B cell (primary cell): ENCODE measurements at regions not wholly inside any gene's neighbourhood (a gene's known extent, or its start where the extent isn't known, plus 50 kb on each side); places are given as distances from the start of the nearest gene placed in this dataset.

Experiments used
- ATAC-seq: fragments of 200-7000 bp; cut with Tn5 transposase; one replicate; pipeline ENCODE4 v1.10.0; 2021; ENCODE audit warnings: low read depth, mild to moderate bottlenecking, moderate number of reproducible peaks, moderate library complexity
- CTCF ChIA-PET: fragments of 350-600 bp; sonication (Branson Sonifier 250); formaldehyde crosslinking; loops from one replicate; lab custom pipeline; 2021; ENCODE audit warnings: antibody characterized with exemption, inconsistent platforms; lab: Charles Lee
- POLR2A ChIA-PET: fragments of 350-600 bp; sonication (Branson Sonifier 250); formaldehyde crosslinking; loops from one replicate; lab custom pipeline; 2021; ENCODE audit warnings: antibody characterized with exemption; lab: Charles Lee
- DNase-seq: peaks from one replicate; pipeline ENCODE4 v3.0.0; 2013
- H2AFZ ChIP-seq: 2 replicates; pipeline ENCODE4 v1.6.1; 2012; ENCODE audit warnings: mild to moderate bottlenecking, low read depth, low read length; ENCODE audit not compliant: insufficient read depth, poor library complexity, severe bottlenecking
- H3K27ac ChIP-seq, 2 donors: 1 replicate in 1 of 2; 2 replicates in 1 of 2; pipeline ENCODE4 v1.5.1; 2012 to 2013; ENCODE audit warnings: low read length in 2 of 2, mild to moderate bottlenecking in 2 of 2, moderate library complexity in 1 of 2
- H3K27me3 ChIP-seq, 4 experiments: fragments of 200-600 bp in 1 of 4; sonication (generic) in 1 of 4; replicated peaks in 1 of 4; 1 replicate in 2 of 4; 2 replicates in 2 of 4; pipeline versions ENCODE4 v1.6.1 to v1.7.0; 2013 to 2016; ENCODE audit warnings: low read length in 3 of 4, mild to moderate bottlenecking in 2 of 4, mixed read lengths in 1 of 4, moderate library complexity in 1 of 4; ENCODE audit not compliant: insufficient read depth in 4 of 4, control insufficient read depth in 3 of 4; ENCODE audit errors: control extremely low read depth in 1 of 4
- H3K36me3 ChIP-seq, 2 experiments: replicated peaks in 1 of 2; 1 replicate in 1 of 2; 2 replicates in 1 of 2; pipeline versions ENCODE4 v1.6.1 to v1.7.1; 2013; ENCODE audit warnings: low read length in 1 of 2; ENCODE audit not compliant: insufficient read depth in 2 of 2, control insufficient read depth in 1 of 2; ENCODE audit errors: control extremely low read depth in 1 of 2, extremely low read depth in 1 of 2
- H3K4me1 ChIP-seq, 2 donors: fragments of 200-600 bp in 1 of 2; sonication (generic) in 1 of 2; 1 replicate in 1 of 2; 2 replicates in 1 of 2; pipeline versions ENCODE4 v1.5.1 to v1.6.1; 2013 to 2017; ENCODE audit warnings: low read length in 2 of 2; ENCODE audit not compliant: control insufficient read depth in 2 of 2, insufficient read depth in 2 of 2
- H3K4me2 ChIP-seq: replicated peaks from 2 replicates; pipeline ENCODE3; 2012; ENCODE audit warnings: mild to moderate bottlenecking, low read depth, low read length; ENCODE audit not compliant: poor library complexity, severe bottlenecking
- H3K4me3 ChIP-seq, 5 experiments: fragments of 200-600 bp in 1 of 5; sonication (generic) in 1 of 5; 1 replicate in 3 of 5; 2 replicates in 2 of 5; pipeline versions ENCODE4 v1.5.1 to v1.7.0; 2011 to 2016; ENCODE audit warnings: low read length in 4 of 5, mild to moderate bottlenecking in 4 of 5, low read depth in 2 of 5, control low read depth in 1 of 5, moderate library complexity in 1 of 5; ENCODE audit not compliant: insufficient read depth in 1 of 5; ENCODE audit errors: control extremely low read depth in 1 of 5, extremely low read depth in 1 of 5
- H3K79me2 ChIP-seq: fragments of 200-600 bp; sonication (generic); one replicate; pipeline ENCODE4 v1.6.0; 2016; ENCODE audit warnings: low read length; ENCODE audit not compliant: control insufficient read depth, insufficient read depth
- H3K9ac ChIP-seq: fragments of 200-600 bp; sonication (generic); 2 replicates; pipeline ENCODE4 v1.6.1; 2017; ENCODE audit warnings: mild to moderate bottlenecking, low read length, moderate library complexity
- H3K9me3 ChIP-seq, 3 donors: one replicate each; pipeline versions ENCODE4 v1.6.1 to v1.7.1; 2013; ENCODE audit warnings: low read length in 2 of 3; ENCODE audit not compliant: control insufficient read depth in 2 of 3, insufficient read depth in 1 of 3; ENCODE audit errors: control extremely low read depth in 1 of 3
- H4K20me1 ChIP-seq: 2 replicates; pipeline ENCODE4 v1.6.0; 2012; ENCODE audit warnings: mild to moderate bottlenecking, low read length; ENCODE audit not compliant: insufficient read depth, control insufficient read depth, poor library complexity, severe bottlenecking
- H3K27ac Mint-ChIP-seq: one replicate; pipeline ENCODE4 v1.8.0; 2021; ENCODE audit warnings: mixed read lengths
- H3K27me3 Mint-ChIP-seq: one replicate; pipeline ENCODE4 v1.8.0; 2021; ENCODE audit warnings: mixed read lengths
- H3K4me1 Mint-ChIP-seq: one replicate; pipeline ENCODE4 v1.8.0; 2021; ENCODE audit warnings: mixed read lengths
- H3K4me3 Mint-ChIP-seq: one replicate; pipeline ENCODE4 v1.8.0; 2021; ENCODE audit warnings: mixed read lengths
- H3K9me3 Mint-ChIP-seq: one replicate; pipeline ENCODE4 v1.8.0; 2022; ENCODE audit warnings: mixed read lengths; ENCODE audit not compliant: insufficient read depth
- EZH2 ChIP-seq: IDR thresholded peaks from 2 replicates; pipeline ENCODE4 v1.6.1; 2012; ENCODE audit warnings: borderline replicate concordance, low read depth, mild to moderate bottlenecking, moderate library complexity, low read length; ENCODE audit not compliant: insufficient read depth, poor library complexity, severe bottlenecking
- WGBS: methylation state at CpG from one replicate; pipeline ENCODE4 v1.1.5; 2013; ENCODE audit warnings: missing lambda C conversion rate; ENCODE audit not compliant: insufficient coverage; 5-methylcytosine and 5-hydroxymethylcytosine counted together
- intact Hi-C: fragments of 100-400 bp; cut with micrococcal nuclease; formaldehyde crosslinking; loops from one replicate; pipeline ENCODE4 v1.10.0; 2022
- TF ChIP-seq, protein P1 (sequence below): fragments of 200-600 bp; IDR thresholded peaks from one replicate; pipeline ENCODE4 v1.8.0; 2022; ENCODE audit warnings: antibody characterized with exemption, mild to moderate bottlenecking

DNA sequence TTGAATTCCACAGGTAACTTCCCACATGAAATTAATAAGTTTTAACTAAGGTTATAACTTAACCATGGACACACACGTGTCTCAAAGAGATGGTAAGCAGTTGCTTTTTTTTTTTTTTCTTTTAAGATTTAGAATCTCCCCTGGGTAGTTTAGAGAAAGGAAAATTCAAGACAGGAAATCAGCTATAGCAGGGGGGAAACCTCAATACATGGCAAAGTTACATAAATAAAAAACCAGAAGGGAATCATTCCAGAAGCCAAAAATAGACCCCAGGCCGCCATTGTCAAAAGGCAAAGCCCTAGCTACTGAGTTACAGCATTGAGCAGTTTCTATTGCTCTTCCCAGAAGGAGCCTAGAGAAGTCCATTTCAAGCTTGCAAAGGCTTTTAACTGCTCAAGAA, 91.5 kb upstream of the ZNF236 start:
- Mint-ChIP-seq H3K27me3 (no peaks in the 10 kb centered on the region), H3K27ac (no peak overlapping the region), H3K9me3 (peaks cover 7% of the 10 kb centered on the region), H3K4me3 (no peak overlapping the region), H3K4me1 (no peaks in the 10 kb centered on the region)
- intact Hi-C loops, result no loop called here
- Histone ChIP-seq H3K4me3 (no peak overlapping the region), H3K9me3 (peaks cover 0 to 4% (median 0%) of the 10 kb centered on the region in 3 donors), H3K4me1 (no peaks in the 10 kb centered on the region), H3K36me3 (no peaks in the 10 kb centered on the region), H3K4me2 (no peak overlapping the region), H3K79me2 (no peaks in the 10 kb centered on the region), H3K27ac (no peak overlapping the region), H4K20me1 (no peaks in the 10 kb centered on the region), H3K27me3 (no peaks in the 10 kb centered on the region), H2AFZ (no peak overlapping the region), H3K9ac (no peak overlapping the region)
- WGBS, result 0% methylated on average over 1 of the region's 2 CpGs
- CTCF ChIA-PET, result no interaction called here
- no peak for DNase-seq
- POLR2A ChIA-PET, result no interaction called here
- TF ChIP-seq, protein P1, sequence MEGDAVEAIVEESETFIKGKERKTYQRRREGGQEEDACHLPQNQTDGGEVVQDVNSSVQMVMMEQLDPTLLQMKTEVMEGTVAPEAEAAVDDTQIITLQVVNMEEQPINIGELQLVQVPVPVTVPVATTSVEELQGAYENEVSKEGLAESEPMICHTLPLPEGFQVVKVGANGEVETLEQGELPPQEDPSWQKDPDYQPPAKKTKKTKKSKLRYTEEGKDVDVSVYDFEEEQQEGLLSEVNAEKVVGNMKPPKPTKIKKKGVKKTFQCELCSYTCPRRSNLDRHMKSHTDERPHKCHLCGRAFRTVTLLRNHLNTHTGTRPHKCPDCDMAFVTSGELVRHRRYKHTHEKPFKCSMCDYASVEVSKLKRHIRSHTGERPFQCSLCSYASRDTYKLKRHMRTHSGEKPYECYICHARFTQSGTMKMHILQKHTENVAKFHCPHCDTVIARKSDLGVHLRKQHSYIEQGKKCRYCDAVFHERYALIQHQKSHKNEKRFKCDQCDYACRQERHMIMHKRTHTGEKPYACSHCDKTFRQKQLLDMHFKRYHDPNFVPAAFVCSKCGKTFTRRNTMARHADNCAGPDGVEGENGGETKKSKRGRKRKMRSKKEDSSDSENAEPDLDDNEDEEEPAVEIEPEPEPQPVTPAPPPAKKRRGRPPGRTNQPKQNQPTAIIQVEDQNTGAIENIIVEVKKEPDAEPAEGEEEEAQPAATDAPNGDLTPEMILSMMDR, result no peak
- no peak for TF ChIP-seq EZH2
- ATAC-seq, result no peak

DNA sequence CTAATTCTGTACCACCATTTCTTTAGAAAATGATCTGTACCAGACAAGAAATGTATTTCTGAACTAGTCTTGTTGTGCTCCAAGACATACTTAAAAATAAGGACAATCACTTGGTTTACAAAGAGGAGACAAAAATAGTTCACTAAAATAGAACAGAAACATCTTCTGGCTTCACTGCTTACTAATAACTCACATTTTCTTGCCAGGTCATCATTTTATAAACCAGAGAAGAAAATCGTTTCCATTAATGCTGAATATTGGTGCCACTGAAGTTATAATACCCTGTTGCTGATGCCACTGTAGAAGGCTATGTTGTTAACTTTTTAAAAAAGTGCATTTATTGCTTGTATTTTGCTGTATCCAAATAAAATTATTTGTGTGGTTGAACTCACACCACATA, 94.8 kb upstream of the ZNF236 start:
- POLR2A ChIA-PET, result no interaction called here
- WGBS, result no CpG with 5 or more reads among the region's 1 CpG
- no peak overlapping the region for H3K4me3 ChIP-seq
- H4K20me1 ChIP-seq, result no peaks in the 10 kb centered on the region
- DNase-seq (no peak), ATAC-seq (no peak)
- no peaks in the 10 kb centered on the region for H3K4me1 Mint-ChIP-seq
- no peak overlapping the region for H3K27ac ChIP-seq
- intact Hi-C loops, result no loop called here
- H3K36me3 ChIP-seq, result no peaks in the 10 kb centered on the region
- peaks cover 7% of the 10 kb centered on the region for H3K9me3 Mint-ChIP-seq
- H3K4me2 ChIP-seq, result no peak overlapping the region
- CTCF ChIA-PET, result no interaction called here
- H3K27me3 ChIP-seq, result no peaks in the 10 kb centered on the region
- no peak overlapping the region for H2AFZ ChIP-seq
- H3K4me1 ChIP-seq, result no peaks in the 10 kb centered on the region
- TF ChIP-seq, protein P1, result no peak
- no peak for TF ChIP-seq EZH2
- H3K27me3 Mint-ChIP-seq, result peaks cover 3% of the 10 kb centered on the region
- no peak overlapping the region for H3K27ac Mint-ChIP-seq
- no peaks in the 10 kb centered on the region for H3K79me2 ChIP-seq
- H3K9ac ChIP-seq, result no peak overlapping the region
- no peak overlapping the region for H3K4me3 Mint-ChIP-seq
- H3K9me3 ChIP-seq, result peaks cover 0 to 7% (median 0%) of the 10 kb centered on the region in 3 donors
